Smooth muscle cell (in vitro differentiated cells): ENCODE measurements at regions not wholly inside any gene's neighbourhood (a gene's known extent, or its start where the extent isn't known, plus 50 kb on each side); places are given as distances from the start of the nearest gene placed in this dataset.

Source experiments
- DNase-seq: peaks from one replicate; lab custom pipeline; 2025; ENCODE audit not compliant: unreplicated experiment; lab: John Stamatoyannopoulos, UW
- H2AFZ ChIP-seq: fragments of 200-600 bp; sonication (generic); 2 replicates; pipeline ENCODE4 v1.6.0; 2016; ENCODE audit warnings: antibody characterized with exemption, low read depth, mild to moderate bottlenecking
- H3F3A ChIP-seq: fragments of 200-600 bp; sonication (generic); 2 replicates; pipeline ENCODE4 v1.6.0; 2017; ENCODE audit warnings: antibody characterized with exemption, low read depth
- H3K27ac ChIP-seq: fragments of 200-600 bp; sonication (generic); 2 replicates; pipeline ENCODE4 v1.5.1; 2016; ENCODE audit warnings: low read depth, mild to moderate bottlenecking
- H3K27me3 ChIP-seq: fragments of 200-600 bp; sonication (generic); 2 replicates; pipeline ENCODE4 v1.6.1; 2016; ENCODE audit warnings: low read depth, mild to moderate bottlenecking
- H3K36me3 ChIP-seq: fragments of 200-600 bp; sonication (generic); 2 replicates; pipeline ENCODE4 v1.5.1; 2016; ENCODE audit warnings: low read depth
- H3K4me1 ChIP-seq: fragments of 200-600 bp; sonication (generic); 2 replicates; pipeline ENCODE4 v1.5.1; 2016; ENCODE audit warnings: low read depth
- H3K4me2 ChIP-seq: fragments of 200-600 bp; sonication (generic); 2 replicates; pipeline ENCODE4 v1.6.0; 2016; ENCODE audit warnings: mild to moderate bottlenecking
- H3K4me3 ChIP-seq: fragments of 200-600 bp; sonication (generic); 2 replicates; pipeline ENCODE4 v1.5.1; 2016; ENCODE audit warnings: mild to moderate bottlenecking
- H3K79me2 ChIP-seq: fragments of 200-600 bp; sonication (generic); 2 replicates; pipeline ENCODE4 v1.6.0; 2016; ENCODE audit warnings: low read depth, mild to moderate bottlenecking
- H3K9ac ChIP-seq: fragments of 200-600 bp; sonication (generic); 2 replicates; pipeline ENCODE4 v1.6.0; 2016; ENCODE audit warnings: low read depth
- H3K9me3 ChIP-seq: fragments of 200-600 bp; sonication (generic); replicated peaks from 2 replicates; pipeline ENCODE4 v1.5.1; 2016; ENCODE audit warnings: low read depth
- H4K20me1 ChIP-seq: fragments of 200-600 bp; sonication (generic); 2 replicates; pipeline ENCODE4 v1.6.0; 2016; ENCODE audit warnings: low read depth
- CTCF ChIP-seq: fragments of 200-600 bp; sonication (generic); IDR thresholded peaks from 2 replicates; pipeline ENCODE4 v1.5.1; 2017; ENCODE audit warnings: borderline replicate concordance, mild to moderate bottlenecking, antibody characterized with exemption; ENCODE audit not compliant: insufficient read depth, poor library complexity, severe bottlenecking
- WGBS: methylation state at CpG from one replicate; pipeline ENCODE4 v1.1.7; 2016; ENCODE audit warnings: low lambda C conversion rate; 5-methylcytosine and 5-hydroxymethylcytosine counted together

DNA sequence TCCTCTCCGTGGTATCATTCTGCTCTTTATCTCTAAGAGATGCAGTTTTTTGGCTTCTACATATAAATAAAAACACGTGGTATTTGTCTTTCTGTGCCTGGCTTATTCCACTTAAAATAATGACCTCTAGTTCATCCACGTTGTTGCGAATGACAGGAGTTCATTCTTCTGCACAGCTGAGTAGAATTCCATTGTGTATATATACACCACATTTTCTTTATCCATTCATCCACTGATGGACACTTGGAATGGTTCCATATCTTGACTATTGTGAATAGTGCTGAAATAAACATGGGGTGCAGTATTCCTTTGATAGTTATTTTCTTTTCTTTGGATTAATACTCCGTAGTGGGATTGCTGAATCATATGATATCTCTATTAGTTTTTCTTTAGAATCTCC is 262.3 kb downstream of the SOX11 start:
- no peak for DNase-seq
- H3K9me3 ChIP-seq, result no peaks in the 10 kb centered on the region
- H3K27me3 ChIP-seq, result peaks cover 4% of the 10 kb centered on the region
- no peak for TF ChIP-seq CTCF
- no peaks in the 10 kb centered on the region for H3F3A ChIP-seq
- no peak overlapping the region for H3K4me2 ChIP-seq
- no peak overlapping the region for H3K4me3 ChIP-seq
- no peak overlapping the region for H3K27ac ChIP-seq
- H3K36me3 ChIP-seq, result no peaks in the 10 kb centered on the region
- H4K20me1 ChIP-seq, result no peaks in the 10 kb centered on the region
- no peaks in the 10 kb centered on the region for H3K4me1 ChIP-seq
- no peaks in the 10 kb centered on the region for H3K79me2 ChIP-seq
- no peak overlapping the region for H2AFZ ChIP-seq
- H3K9ac ChIP-seq, result no peak overlapping the region
- 82% methylated on average over 5 of the region's 5 CpGs for WGBS

- no peak overlapping the region for H3K9ac ChIP-seq
- H4K20me1 ChIP-seq, result no peaks in the 10 kb centered on the region
- H3K4me2 ChIP-seq, result no peak overlapping the region
- no peaks in the 10 kb centered on the region for H3K9me3 ChIP-seq
- no peaks in the 10 kb centered on the region for H3K79me2 ChIP-seq
- no peak overlapping the region for H3K27ac ChIP-seq
- no peak for DNase-seq
- H3K36me3 ChIP-seq, result no peaks in the 10 kb centered on the region
- H3K4me1 ChIP-seq, result no peaks in the 10 kb centered on the region
- no peak overlapping the region for H3K4me3 ChIP-seq
- no peak for TF ChIP-seq CTCF
- H2AFZ ChIP-seq, result no peak overlapping the region
- no peaks in the 10 kb centered on the region for H3F3A ChIP-seq
- H3K27me3 ChIP-seq, result peaks cover 4% of the 10 kb centered on the region
Observed at GRCh38 chr2:5955921-5956320, 263.7 kb downstream of the SOX11 start.

- H2AFZ ChIP-seq, result no peak overlapping the region
- peaks cover 4% of the 10 kb centered on the region for H3K27me3 ChIP-seq
- no peak overlapping the region for H3K4me3 ChIP-seq
- no peak for DNase-seq
- no peaks in the 10 kb centered on the region for H3F3A ChIP-seq
- H3K4me2 ChIP-seq, result no peak overlapping the region
- no peaks in the 10 kb centered on the region for H3K9me3 ChIP-seq
- H3K36me3 ChIP-seq, result no peaks in the 10 kb centered on the region
- no peaks in the 10 kb centered on the region for H3K4me1 ChIP-seq
- TF ChIP-seq CTCF, result no peak
- WGBS, result 90% methylated on average over 6 of the region's 6 CpGs
- H3K9ac ChIP-seq, result no peak overlapping the region
- no peak overlapping the region for H3K27ac ChIP-seq
- no peaks in the 10 kb centered on the region for H3K79me2 ChIP-seq
- H4K20me1 ChIP-seq, result no peaks in the 10 kb centered on the region
Observed at GRCh38 chr2:5959836-5960820, 267.9 kb downstream of the SOX11 start.

DNA sequence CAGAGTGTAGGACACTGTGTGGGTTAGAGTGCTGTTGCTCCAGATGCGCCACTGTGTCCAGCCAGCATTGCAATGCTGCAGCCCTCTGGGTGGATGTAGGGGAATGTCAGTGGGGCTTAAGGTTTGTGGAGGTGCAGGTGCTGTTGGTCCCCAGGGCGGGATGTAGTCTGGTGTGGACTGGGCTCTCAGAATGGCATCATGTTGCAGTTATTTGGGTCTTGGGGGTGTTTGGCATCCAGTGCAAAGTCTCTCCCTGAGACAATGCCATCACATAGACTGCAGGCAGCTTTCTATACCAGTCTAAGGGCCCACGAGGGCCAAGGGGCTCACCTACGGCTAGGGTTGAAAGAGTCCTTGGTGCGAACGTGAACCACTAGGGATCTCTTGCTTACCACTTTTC is 275.3 kb downstream of the SOX11 start:
- Histone ChIP-seq H3K36me3 (no peaks in the 10 kb centered on the region), H3K27me3 (no peaks in the 10 kb centered on the region), H3K4me2 (no peak overlapping the region), H3F3A (no peaks in the 10 kb centered on the region), H3K9me3 (no peaks in the 10 kb centered on the region), H3K4me3 (no peak overlapping the region), H3K27ac (no peak overlapping the region), H3K79me2 (no peaks in the 10 kb centered on the region), H3K9ac (no peak overlapping the region), H3K4me1 (no peaks in the 10 kb centered on the region), H4K20me1 (no peaks in the 10 kb centered on the region), H2AFZ (no peak overlapping the region)
- TF ChIP-seq CTCF, result no peak
- 95% methylated on average over 6 of the region's 6 CpGs for WGBS
- DNase-seq, result no peak
